ENCODE measurements at regions not wholly inside any gene's neighbourhood (a gene's known extent, or its start where the extent isn't known, plus 50 kb on each side); places are given as distances from the start of the nearest gene placed in this dataset.

- TF ChIP-seq PAXIP1 (CRISPR knock-in tag; conservative IDR thresholded peaks at IDR 0.05) (peak; percentile 29; the same call in 1 of the 2 replicates), ZNF605 (CRISPR knock-in tag; IDR thresholded peaks at IDR 0.05) (no peak), FOXA1 (IDR thresholded peaks at IDR 0.05) (no peak), FOXA1 (CRISPR knock-in tag; IDR thresholded peaks at IDR 0.05) (peak; percentile 53), FOXK1 (CRISPR knock-in tag; IDR thresholded peaks at IDR 0.05; ENCODE audit: borderline replicate concordance, low read depth) (0 out of 2 replicates have a peak, but pooled peaks have one; percentile 27), HDAC1 (CRISPR knock-in tag; IDR thresholded peaks at IDR 0.05) (0 out of 2 replicates have a peak, but pooled peaks have one; percentile 26), ETS1 (CRISPR knock-in tag; IDR thresholded peaks at IDR 0.05) (no peak), GATAD2A (CRISPR knock-in tag; IDR thresholded peaks at IDR 0.05) (0 out of 2 replicates have a peak, but pooled peaks have one; percentile 33), SAP130 (CRISPR knock-in tag; IDR thresholded peaks at IDR 0.05; ENCODE audit: low read depth) (peak; percentile 17; the same call in 1 of the 2 replicates), ZNF296 (CRISPR knock-in tag; conservative IDR thresholded peaks at IDR 0.05) (no peak), FOXA3 (CRISPR knock-in tag; IDR thresholded peaks at IDR 0.05) (peak; percentile 83)
- TF ChIP-seq, protein P1, sequence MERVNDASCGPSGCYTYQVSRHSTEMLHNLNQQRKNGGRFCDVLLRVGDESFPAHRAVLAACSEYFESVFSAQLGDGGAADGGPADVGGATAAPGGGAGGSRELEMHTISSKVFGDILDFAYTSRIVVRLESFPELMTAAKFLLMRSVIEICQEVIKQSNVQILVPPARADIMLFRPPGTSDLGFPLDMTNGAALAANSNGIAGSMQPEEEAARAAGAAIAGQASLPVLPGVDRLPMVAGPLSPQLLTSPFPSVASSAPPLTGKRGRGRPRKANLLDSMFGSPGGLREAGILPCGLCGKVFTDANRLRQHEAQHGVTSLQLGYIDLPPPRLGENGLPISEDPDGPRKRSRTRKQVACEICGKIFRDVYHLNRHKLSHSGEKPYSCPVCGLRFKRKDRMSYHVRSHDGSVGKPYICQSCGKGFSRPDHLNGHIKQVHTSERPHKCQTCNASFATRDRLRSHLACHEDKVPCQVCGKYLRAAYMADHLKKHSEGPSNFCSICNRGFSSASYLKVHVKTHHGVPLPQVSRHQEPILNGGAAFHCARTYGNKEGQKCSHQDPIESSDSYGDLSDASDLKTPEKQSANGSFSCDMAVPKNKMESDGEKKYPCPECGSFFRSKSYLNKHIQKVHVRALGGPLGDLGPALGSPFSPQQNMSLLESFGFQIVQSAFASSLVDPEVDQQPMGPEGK (CRISPR knock-in tag; IDR thresholded peaks at IDR 0.05), result no peak
These were observed 236.0 kb upstream of the DIO3 start (continued) for GRCh38 chr14:101325319-101325718.
